Astrocyte of the spinal cord (primary cell): ENCODE measurements at regions not wholly inside any gene's neighbourhood (a gene's known extent, or its start where the extent isn't known, plus 50 kb on each side); places are given as distances from the start of the nearest gene placed in this dataset.

Experiments
- DNase-seq: peaks from one replicate; pipeline ENCODE4 v3.0.0; 2011; ENCODE audit warnings: low read depth, low spot score
- H3K4me3 ChIP-seq: 2 replicates; pipeline ENCODE4 v1.5.1; 2011; ENCODE audit warnings: low read depth, mild to moderate bottlenecking, low read length, moderate library complexity
- CTCF ChIP-seq: IDR thresholded peaks from 2 replicates; pipeline ENCODE4 v1.5.1; 2012; ENCODE audit warnings: low read depth, mild to moderate bottlenecking, low read length, inconsistent platforms
- in situ Hi-C: cut with HindIII; loops from 2 replicates; pipeline ENCODE4 v1.10.0; 2017; ENCODE audit warnings: low sequenced_read_pairs

- in situ Hi-C loops, result no loop called here
- DNase-seq, result no peak
- no peak overlapping the region for H3K4me3 ChIP-seq
- TF ChIP-seq CTCF, result no peak
Measured at GRCh38 chr7:67732898-67733297, 736.3 kb downstream of the TYW1 start.

GRCh38 chr7:67738145-67738544 lies 741.5 kb downstream of the TYW1 start:
- in situ Hi-C loops, result no loop called here
- no peak for DNase-seq
- no peak for TF ChIP-seq CTCF
- H3K4me3 ChIP-seq, result no peak overlapping the region

GRCh38 chr7:67738958-67739357 lies 742.3 kb downstream of the TYW1 start:
- no peak overlapping the region for H3K4me3 ChIP-seq
- no peak for TF ChIP-seq CTCF
- no peak for DNase-seq
- in situ Hi-C loops, result no loop called here

GRCh38 chr7:67743501-67743900 lies 746.9 kb downstream of the TYW1 start:
- no peak overlapping the region for H3K4me3 ChIP-seq
- in situ Hi-C loops, result no loop called here
- DNase-seq, result no peak
- no peak for TF ChIP-seq CTCF

- H3K4me3 ChIP-seq, result no peak overlapping the region
- in situ Hi-C loops, result no loop called here
- no peak for TF ChIP-seq CTCF
- no peak for DNase-seq
Measured at GRCh38 chr7:67752227-67752626, 755.6 kb downstream of the TYW1 start.

- no peak for DNase-seq
- H3K4me3 ChIP-seq, result no peak overlapping the region
- in situ Hi-C loops, result no loop called here
- no peak for TF ChIP-seq CTCF
Measured at GRCh38 chr7:67753891-67754290, 757.3 kb downstream of the TYW1 start.

GRCh38 chr7:67754651-67755050 lies 758.0 kb downstream of the TYW1 start:
- in situ Hi-C loops, result no loop called here
- no peak for DNase-seq
- TF ChIP-seq CTCF, result no peak
- H3K4me3 ChIP-seq, result no peak overlapping the region
